ENCODE measurements at regions not wholly inside any gene's neighbourhood (a gene's known extent, or its start where the extent isn't known, plus 50 kb on each side); places are given as distances from the start of the nearest gene placed in this dataset.

- DNase-seq (ENCODE audit: low read depth) = no peak
Observed at GRCh38 chr16:86059253-86060171, 160.6 kb downstream of the IRF8 start.

- no peak for DNase-seq (ENCODE audit: low read depth)
Observed at GRCh38 chr16:86060381-86061317, 161.7 kb downstream of the IRF8 start.

- DNase-seq (ENCODE audit: low read depth) = no peak
Observed at GRCh38 chr16:86061318-86061695, 162.3 kb downstream of the IRF8 start.

- no peak for DNase-seq (ENCODE audit: low read depth)
Observed at GRCh38 chr16:86061721-86062120, 162.8 kb downstream of the IRF8 start.

- DNase-seq (ENCODE audit: low read depth) = no peak
Observed at GRCh38 chr16:86062271-86062965, 163.5 kb downstream of the IRF8 start.

GRCh38 chr16:86063760-86064405 is 164.9 kb downstream of the IRF8 start:
- no peak for DNase-seq (ENCODE audit: low read depth)

GRCh38 chr16:86064431-86065250 is 165.7 kb downstream of the IRF8 start:
- DNase-seq (ENCODE audit: low read depth) = no peak

GRCh38 chr16:86065711-86066110 is 166.7 kb downstream of the IRF8 start:
- DNase-seq (ENCODE audit: low read depth) = no peak

- DNase-seq (ENCODE audit: low read depth) = no peak
Observed at GRCh38 chr16:86066811-86067210, 167.8 kb downstream of the IRF8 start.

GRCh38 chr16:86067516-86067915 is 168.6 kb downstream of the IRF8 start:
- DNase-seq (ENCODE audit: low read depth) = no peak

- no peak for DNase-seq (ENCODE audit: low read depth)
Observed at GRCh38 chr16:86067936-86068335, 169.0 kb downstream of the IRF8 start.

- DNase-seq (ENCODE audit: low read depth) = no peak
Observed at GRCh38 chr16:86068722-86069121, 169.8 kb downstream of the IRF8 start.

- no peak for DNase-seq (ENCODE audit: low read depth)
Observed at GRCh38 chr16:86069736-86070298, 170.9 kb downstream of the IRF8 start.

GRCh38 chr16:86070484-86070883 is 171.5 kb downstream of the IRF8 start:
- no peak for DNase-seq (ENCODE audit: low read depth)

GRCh38 chr16:86070971-86071370 is 172.0 kb downstream of the IRF8 start:
- no peak for DNase-seq (ENCODE audit: low read depth)

- DNase-seq (ENCODE audit: low read depth) = no peak
Observed at GRCh38 chr16:86071611-86072240, 172.8 kb downstream of the IRF8 start.

GRCh38 chr16:86072328-86073102 is 173.6 kb downstream of the IRF8 start:
- peak; percentile 38 for DNase-seq (ENCODE audit: low read depth)

GRCh38 chr16:86073103-86073625 is 174.2 kb downstream of the IRF8 start:
- no peak for DNase-seq (ENCODE audit: low read depth)
